ENCODE measurements at regions not wholly inside any gene's neighbourhood (a gene's known extent, or its start where the extent isn't known, plus 50 kb on each side); places are given as distances from the start of the nearest gene placed in this dataset.
"Not testable (repeated sequence)": the region's sequence is repeated elsewhere in the genome, so short reads cannot be mapped to it uniquely, and the experiment has no call there.

- Histone ChIP-seq H3K27ac (ENCODE audit: low read length) (no peak overlapping the region), H3K36me3 (ENCODE audit: control insufficient read depth, insufficient read depth, low read length) (no peaks in the 10 kb centered on the region), H3K4me3 (ENCODE audit: low read depth in 2 of 2, low read length in 2 of 2) (no peak overlapping the region), H3K9me3 (ENCODE audit: control insufficient read depth, insufficient read depth, low read depth, low read length) (no peaks in the 10 kb centered on the region), H3K27me3 (ENCODE audit: control insufficient read depth, insufficient read depth, low read length) (no peaks in the 10 kb centered on the region), H3K4me1 (ENCODE audit: control insufficient read depth, insufficient read depth, low read length) (peaks cover 5% of the 10 kb centered on the region; the same call in 1 of the 2 replicates)
- POLR2A ChIA-PET = no interaction called here
- BruUV-seq (replicated peaks) = no TSS peak
- intact Hi-C loops (cut with micrococcal nuclease; ENCODE audit: unreplicated experiment) = no loop called here
- ATAC-seq = no peak
- in situ Hi-C loops (cut with HindIII; ENCODE audit: low pct_unique_long_range_greater_than_20kb, low sequenced_read_pairs) = no loop called here
- DNase-seq (ENCODE audit: low read depth, low spot score) = no peak
- CTCF ChIA-PET = no interaction called here
- TF ChIP-seq SIN3A (IDR thresholded peaks at IDR 0.05; ENCODE audit: borderline replicate concordance, insufficient read depth, low read depth, low read length) = no peak
- no peak for TF ChIP-seq POLR2AphosphoS5 (IDR thresholded peaks at IDR 0.05; ENCODE audit: low read depth, low read length)
- no peak for TF ChIP-seq REST (IDR thresholded peaks at IDR 0.05; ENCODE audit: insufficient read depth in 1 of 2, low read depth in 2 of 2, low read length in 1 of 2)
These were observed 84.3 kb upstream of the RHOU start for GRCh38 chr1:228650946-228651345.

GRCh38 chr1:228652116-228652515 lies 83.2 kb upstream of the RHOU start:
- no peaks in the 10 kb centered on the region for H3K9me3 ChIP-seq (ENCODE audit: control insufficient read depth, insufficient read depth, low read depth, low read length)
- CTCF ChIA-PET = no interaction called here
- H3K27me3 ChIP-seq (ENCODE audit: control insufficient read depth, insufficient read depth, low read length) = no peaks in the 10 kb centered on the region
- in situ Hi-C loops (cut with HindIII; ENCODE audit: low pct_unique_long_range_greater_than_20kb, low sequenced_read_pairs) = no loop called here
- no peaks in the 10 kb centered on the region for H3K36me3 ChIP-seq (ENCODE audit: control insufficient read depth, insufficient read depth, low read length)
- POLR2A ChIA-PET = no interaction called here
- intact Hi-C loops (cut with micrococcal nuclease; ENCODE audit: unreplicated experiment) = no loop called here
- H3K4me3 ChIP-seq (ENCODE audit: low read depth in 2 of 2, low read length in 2 of 2) = no peak overlapping the region
- no peak for TF ChIP-seq CTCF (IDR thresholded peaks at IDR 0.05)
- no peak for TF ChIP-seq SIN3A (IDR thresholded peaks at IDR 0.05; ENCODE audit: borderline replicate concordance, insufficient read depth, low read depth, low read length)
- TF ChIP-seq TCF7L2 (IDR thresholded peaks at IDR 0.05; ENCODE audit: low read depth, low read length) = no peak
- TF ChIP-seq REST (IDR thresholded peaks at IDR 0.05; ENCODE audit: insufficient read depth in 1 of 2, low read depth in 2 of 2, low read length in 1 of 2) = no peak
- no peak for TF ChIP-seq POLR2AphosphoS5 (IDR thresholded peaks at IDR 0.05; ENCODE audit: low read depth, low read length)
- H3K4me1 ChIP-seq (ENCODE audit: control insufficient read depth, insufficient read depth, low read length) = peaks cover 5% of the 10 kb centered on the region; the same call in 1 of the 2 replicates
- ATAC-seq (no peak), DNase-seq (ENCODE audit: low read depth, low spot score) (no peak)
- no TSS peak for BruUV-seq (replicated peaks)
- no peak overlapping the region for H3K27ac ChIP-seq (ENCODE audit: low read length)

- in situ Hi-C loops (cut with HindIII; ENCODE audit: low pct_unique_long_range_greater_than_20kb, low sequenced_read_pairs); H3K27ac ChIP-seq (ENCODE audit: low read length); H3K36me3 ChIP-seq (ENCODE audit: control insufficient read depth, insufficient read depth, low read length); H3K4me3 ChIP-seq (ENCODE audit: low read depth in 2 of 2, low read length in 2 of 2); intact Hi-C loops (cut with micrococcal nuclease; ENCODE audit: unreplicated experiment); H3K27me3 ChIP-seq (ENCODE audit: control insufficient read depth, insufficient read depth, low read length); POLR2A ChIA-PET; H3K4me1 ChIP-seq (ENCODE audit: control insufficient read depth, insufficient read depth, low read length); DNase-seq (ENCODE audit: low read depth, low spot score); H3K9me3 ChIP-seq (ENCODE audit: control insufficient read depth, insufficient read depth, low read depth, low read length); ATAC-seq; BruUV-seq (replicated peaks); CTCF ChIA-PET: not testable (repeated sequence)
These were observed 82.2 kb upstream of the RHOU start for GRCh38 chr1:228653057-228653456.

All from Panc1 (cell line).